BLaER1 treated with 17β-estradiol and CSF1 and Interleukin-3, amounts not matched to agents 10 nM and 100 nM (cell line): ENCODE measurements at regions not wholly inside any gene's neighbourhood (a gene's known extent, or its start where the extent isn't known, plus 50 kb on each side); places are given as distances from the start of the nearest gene placed in this dataset.

Experiments used
- H3K27ac ChIP-seq, 11 experiments: shearing (Covaris generic); formaldehyde crosslinking; 2 replicates each; pipeline ENCODE4 v1.8.1; 2022
- H3K27me3 ChIP-seq, 11 experiments: shearing (Covaris generic); formaldehyde crosslinking; 2 replicates each; pipeline ENCODE4 v1.8.1; 2022
- H3K36me3 ChIP-seq, 11 experiments: shearing (Covaris generic); formaldehyde crosslinking; 2 replicates each; pipeline ENCODE4 v1.8.1; 2022
- H3K4me1 ChIP-seq, 10 experiments: shearing (Covaris generic); formaldehyde crosslinking; 2 replicates each; pipeline ENCODE4 v1.8.1; 2022
- H3K4me2 ChIP-seq, 11 experiments: shearing (Covaris generic); formaldehyde crosslinking; 2 replicates each; pipeline ENCODE4 v1.8.1; 2022
- H3K4me3 ChIP-seq, 10 experiments: shearing (Covaris generic); formaldehyde crosslinking; 2 replicates each; pipeline ENCODE4 v1.8.1; 2022
- H3K9ac ChIP-seq, 11 experiments: shearing (Covaris generic); formaldehyde crosslinking; 2 replicates each; pipeline ENCODE4 v1.8.1; 2022
- H3K9me3 ChIP-seq, 11 experiments: shearing (Covaris generic); formaldehyde crosslinking; replicated peaks in 1 of 11; 2 replicates each; pipeline ENCODE4 v1.8.1; 2022
- H4K20me1 ChIP-seq, 11 experiments: shearing (Covaris generic); formaldehyde crosslinking; 2 replicates each; pipeline ENCODE4 v1.8.1; 2022
- Cebpa-rat ChIP-seq, 11 experiments: shearing (Covaris generic); IDR thresholded peaks; 2 replicates each; pipeline ENCODE4 v1.8.1; 2022

GRCh38 chr14:49206828-49207227 lies 379.4 kb downstream of the RPS29 start:
- H3K4me3 ChIP-seq, result no peak overlapping the region
- H3K27me3 ChIP-seq, result no peaks in the 10 kb centered on the region
- no peaks in the 10 kb centered on the region for H3K4me1 ChIP-seq
- no peak for TF ChIP-seq Cebpa-rat (IDR thresholded peaks at IDR 0.05)
- H3K27ac ChIP-seq, result no peak overlapping the region
- no peaks in the 10 kb centered on the region for H3K36me3 ChIP-seq
- H3K9ac ChIP-seq, result no peak overlapping the region
- no peak overlapping the region for H3K4me2 ChIP-seq
- peaks cover 0 to 6% (median 0%) of the 10 kb centered on the region in 11 experiments; a peak in 3 of 22 replicates for H3K9me3 ChIP-seq
- no peaks in the 10 kb centered on the region for H4K20me1 ChIP-seq

- H4K20me1 ChIP-seq, result no peaks in the 10 kb centered on the region
- no peak for TF ChIP-seq Cebpa-rat (IDR thresholded peaks at IDR 0.05)
- no peak overlapping the region for H3K9ac ChIP-seq
- H3K27me3 ChIP-seq, result no peaks in the 10 kb centered on the region
- no peak overlapping the region for H3K27ac ChIP-seq
- H3K9me3 ChIP-seq, result peaks cover 0 to 6% (median 0%) of the 10 kb centered on the region in 11 experiments; a peak in 3 of 22 replicates
- H3K4me3 ChIP-seq, result no peak overlapping the region
- H3K4me1 ChIP-seq, result peaks cover 0 to 23% (median 0%) of the 10 kb centered on the region in 10 experiments; a peak in 4 of 20 replicates
- no peaks in the 10 kb centered on the region for H3K36me3 ChIP-seq
- H3K4me2 ChIP-seq, result no peak overlapping the region
These were observed 382.5 kb downstream of the RPS29 start for GRCh38 chr14:49203676-49204075.

GRCh38 chr14:49199159-49199558 lies 387.0 kb downstream of the RPS29 start:
- Histone ChIP-seq H3K36me3 (no peaks in the 10 kb centered on the region), H3K4me1 (peaks cover 0 to 60% (median under 1%) of the 10 kb centered on the region in 10 experiments; a peak in 7 of 20 replicates), H3K27me3 (no peaks in the 10 kb centered on the region), H3K9me3 (peaks cover 0 to 6% (median 0%) of the 10 kb centered on the region in 11 experiments; a peak in 2 of 22 replicates), H3K9ac (no peak overlapping the region), H3K4me3 (no peak overlapping the region), H4K20me1 (no peaks in the 10 kb centered on the region), H3K27ac (no peak overlapping the region), H3K4me2 (peak overlapping the region in 2 of 11 experiments; percentile 32 to 51; a peak in 1 of 22 replicates)
- no peak for TF ChIP-seq Cebpa-rat (IDR thresholded peaks at IDR 0.05)

GRCh38 chr14:49196327-49196726 lies 389.9 kb downstream of the RPS29 start:
- peak overlapping the region in 2 of 11 experiments; percentile 18 to 78; a peak in 2 of 22 replicates for H3K4me2 ChIP-seq
- TF ChIP-seq Cebpa-rat (IDR thresholded peaks at IDR 0.05), result no peak
- 0 out of 22 replicates have a peak, but pooled peaks cover 0 to 2% (median 0%) of the 10 kb centered on the region in 11 experiments for H3K9me3 ChIP-seq
- no peaks in the 10 kb centered on the region for H3K36me3 ChIP-seq
- H3K27me3 ChIP-seq, result no peaks in the 10 kb centered on the region
- peak overlapping the region in 1 of 11 experiments; percentile 21; a peak in 1 of 22 replicates for H3K27ac ChIP-seq
- peaks cover 5 to 85% (median 11%) of the 10 kb centered on the region in 10 experiments; a peak in 13 of 20 replicates for H3K4me1 ChIP-seq
- H4K20me1 ChIP-seq, result no peaks in the 10 kb centered on the region
- H3K9ac ChIP-seq, result no peak overlapping the region
- no peak overlapping the region for H3K4me3 ChIP-seq

GRCh38 chr14:49194067-49194466 lies 392.1 kb downstream of the RPS29 start:
- peaks cover 5 to 71% (median 11%) of the 10 kb centered on the region in 10 experiments; a peak in 13 of 20 replicates for H3K4me1 ChIP-seq
- H3K36me3 ChIP-seq, result no peaks in the 10 kb centered on the region
- no peaks in the 10 kb centered on the region for H3K27me3 ChIP-seq
- H3K27ac ChIP-seq, result peak overlapping the region in 3 of 11 experiments; percentile 75 to 94 (median 93); a peak in 6 of 22 replicates
- H3K4me3 ChIP-seq, result no peak overlapping the region
- peak overlapping the region in 10 of 11 experiments; percentile 11 to 79 (median 33); a peak in 11 of 22 replicates for H3K4me2 ChIP-seq
- no peak for TF ChIP-seq Cebpa-rat (IDR thresholded peaks at IDR 0.05)
- H3K9me3 ChIP-seq, result peaks cover 0 to 11% (median 0%) of the 10 kb centered on the region in 11 experiments; a peak in 2 of 22 replicates
- H4K20me1 ChIP-seq, result no peaks in the 10 kb centered on the region
- H3K9ac ChIP-seq, result peak overlapping the region in 2 of 11 experiments; percentile 49 to 71; a peak in 3 of 22 replicates

GRCh38 chr14:49193332-49194065 lies 392.7 kb downstream of the RPS29 start:
- Histone ChIP-seq H3K27me3 (no peaks in the 10 kb centered on the region), H3K4me3 (no peak overlapping the region)

GRCh38 chr14:49191380-49191779 lies 394.8 kb downstream of the RPS29 start:
- Histone ChIP-seq H3K4me2 (peak overlapping the region in 1 of 11 experiments; percentile 80; a peak in 1 of 22 replicates), H3K36me3 (no peaks in the 10 kb centered on the region), H3K9me3 (peaks cover 0 to 26% (median 0%) of the 10 kb centered on the region in 11 experiments; a peak in 7 of 22 replicates), H3K9ac (no peak overlapping the region), H3K27ac (no peak overlapping the region), H4K20me1 (no peaks in the 10 kb centered on the region), H3K4me3 (no peak overlapping the region), H3K27me3 (no peaks in the 10 kb centered on the region), H3K4me1 (peaks cover 5 to 59% (median 11%) of the 10 kb centered on the region in 10 experiments; a peak in 13 of 20 replicates)
- TF ChIP-seq Cebpa-rat (IDR thresholded peaks at IDR 0.05), result no peak

More at GRCh38 chr14:49193332-49194065, 392.7 kb downstream of the RPS29 start:
- Histone ChIP-seq H3K27ac (peak overlapping the region in 5 of 11 experiments; percentile 2 to 94 (median 75); a peak in 8 of 22 replicates), H3K4me2 (peak overlapping the region; percentile 5 to 80 (median 30); a peak in 14 of 22 replicates), H3K9me3 (peaks cover 0 to 11% (median 0%) of the 10 kb centered on the region in 11 experiments; a peak in 2 of 22 replicates), H4K20me1 (no peaks in the 10 kb centered on the region), H3K36me3 (no peaks in the 10 kb centered on the region), H3K9ac (peak overlapping the region in 3 of 11 experiments; percentile 50 to 79 (median 79); a peak in 6 of 22 replicates), H3K4me1 (peaks cover 5 to 74% (median 11%) of the 10 kb centered on the region in 10 experiments; a peak in 13 of 20 replicates)
- TF ChIP-seq Cebpa-rat (IDR thresholded peaks at IDR 0.05), result no peak; a peak in 1 of 22 replicates

- Histone ChIP-seq H3K4me3 (no peak overlapping the region), H3K9ac (no peak overlapping the region), H3K27me3 (no peaks in the 10 kb centered on the region), H3K36me3 (no peaks in the 10 kb centered on the region), H3K4me1 (peaks cover 5 to 39% (median 11%) of the 10 kb centered on the region in 10 experiments; a peak in 13 of 20 replicates), H3K4me2 (peak overlapping the region in 2 of 11 experiments; percentile 29 to 65; a peak in 3 of 22 replicates), H3K9me3 (peaks cover 0 to 26% (median 0%) of the 10 kb centered on the region in 11 experiments; a peak in 7 of 22 replicates), H4K20me1 (no peaks in the 10 kb centered on the region), H3K27ac (peak overlapping the region in 2 of 11 experiments; percentile 23 to 30; a peak in 2 of 22 replicates)
- TF ChIP-seq Cebpa-rat (IDR thresholded peaks at IDR 0.05), result no peak
These were observed 396.8 kb downstream of the RPS29 start for GRCh38 chr14:49189375-49189774.

GRCh38 chr14:49187799-49188198 lies 398.4 kb downstream of the RPS29 start:
- no peaks in the 10 kb centered on the region for H4K20me1 ChIP-seq
- no peak overlapping the region for H3K9ac ChIP-seq
- H3K27ac ChIP-seq, result no peak overlapping the region
- H3K9me3 ChIP-seq, result peaks cover 0 to 34% (median 6%) of the 10 kb centered on the region in 11 experiments; a peak in 8 of 22 replicates
- no peak overlapping the region for H3K4me3 ChIP-seq
- no peaks in the 10 kb centered on the region for H3K27me3 ChIP-seq
- TF ChIP-seq Cebpa-rat (IDR thresholded peaks at IDR 0.05), result no peak
- H3K4me2 ChIP-seq, result no peak overlapping the region
- peaks cover 0 to 26% (median 0%) of the 10 kb centered on the region in 10 experiments; a peak in 5 of 20 replicates for H3K4me1 ChIP-seq
- no peaks in the 10 kb centered on the region for H3K36me3 ChIP-seq
